ENCODE measurements at regions not wholly inside any gene's neighbourhood (a gene's known extent, or its start where the extent isn't known, plus 50 kb on each side); places are given as distances from the start of the nearest gene placed in this dataset.

GRCh38 chr20:60213126-60213893 lies 255.1 kb downstream of the CDH26 start:
- DNase-seq (ENCODE audit: low read depth in 2 of 2) = no peak

- DNase-seq (ENCODE audit: low read depth in 2 of 2) = no peak
These were observed 256.9 kb downstream of the CDH26 start for GRCh38 chr20:60214901-60215815.

GRCh38 chr20:60215816-60216730 lies 257.9 kb downstream of the CDH26 start:
- DNase-seq (ENCODE audit: low read depth in 2 of 2) = no peak

- DNase-seq (ENCODE audit: low read depth in 2 of 2) = no peak
These were observed 261.0 kb downstream of the CDH26 start for GRCh38 chr20:60219231-60219630.

- no peak for DNase-seq (ENCODE audit: low read depth in 2 of 2)
These were observed 261.9 kb downstream of the CDH26 start for GRCh38 chr20:60219984-60220562.

- DNase-seq (ENCODE audit: low read depth in 2 of 2) = no peak
These were observed 262.5 kb downstream of the CDH26 start for GRCh38 chr20:60220706-60221105.

DNA sequence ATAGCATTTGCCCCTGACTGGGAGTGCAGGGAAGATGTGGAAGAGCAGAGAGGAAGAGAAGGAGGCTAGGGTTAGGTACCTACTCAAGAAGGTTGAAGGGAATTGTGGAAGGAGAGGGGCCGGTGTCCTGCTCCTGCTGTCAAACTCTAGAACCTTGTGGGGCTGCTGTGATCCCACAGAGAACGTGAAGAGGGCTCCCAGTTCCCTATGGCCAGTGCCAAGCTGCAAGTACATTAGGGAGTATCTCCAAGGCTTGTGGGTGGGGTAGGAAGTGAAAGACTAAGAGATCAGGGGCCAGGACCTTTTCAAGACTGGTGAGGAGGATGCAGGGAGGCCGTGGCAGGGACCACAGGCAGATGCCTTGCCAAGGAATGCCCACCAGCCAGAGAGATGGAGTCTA lies 263.4 kb downstream of the CDH26 start:
- DNase-seq (ENCODE audit: low read depth in 2 of 2) = no peak

GRCh38 chr20:60222497-60222896 lies 264.3 kb downstream of the CDH26 start:
- no peak for DNase-seq (ENCODE audit: low read depth in 2 of 2)

DNA sequence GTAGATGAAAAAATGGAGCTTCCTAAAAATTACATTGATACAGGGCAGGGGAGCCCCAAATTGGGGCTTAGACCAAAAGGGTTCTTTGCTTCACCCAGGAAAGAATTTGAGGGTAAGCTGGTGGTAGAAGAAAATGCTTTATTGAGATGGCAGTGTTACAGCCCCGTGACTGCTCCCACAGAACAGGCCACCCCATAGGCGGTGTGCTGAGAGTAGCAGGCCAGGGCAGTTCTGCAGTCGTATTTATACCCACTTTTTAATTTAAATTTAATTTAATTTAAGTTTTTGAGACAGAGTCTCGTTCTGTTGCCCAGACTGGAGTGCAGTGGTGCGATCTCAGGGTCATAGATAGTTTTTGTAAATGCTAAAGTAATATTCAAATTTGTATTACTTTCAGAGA lies 265.0 kb downstream of the CDH26 start:
- no peak for DNase-seq (ENCODE audit: low read depth in 2 of 2)

- DNase-seq (ENCODE audit: low read depth in 2 of 2) = no peak
These were observed 266.7 kb downstream of the CDH26 start for GRCh38 chr20:60224914-60225313.

GRCh38 chr20:60228255-60228654 lies 270.0 kb downstream of the CDH26 start:
- no peak for DNase-seq (ENCODE audit: low read depth in 2 of 2)

DNA sequence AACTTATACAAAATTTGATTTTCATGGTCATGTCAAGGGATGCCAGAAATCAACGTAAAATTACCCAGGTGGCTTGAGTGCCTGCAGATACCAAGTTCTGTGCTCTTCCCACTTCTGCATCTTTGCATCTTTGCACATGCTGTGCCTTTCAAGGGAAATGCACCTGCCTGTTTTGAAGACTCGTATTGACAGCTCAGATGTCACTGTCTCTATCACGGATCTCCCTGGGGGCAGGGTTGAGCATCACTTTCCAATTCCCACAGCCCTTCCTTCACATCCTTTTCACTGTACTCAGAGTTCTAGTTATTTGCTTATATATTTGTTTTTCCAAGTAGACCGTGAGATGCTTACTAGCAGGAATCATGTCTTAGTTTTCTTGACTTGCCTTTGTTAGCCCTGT lies 274.2 kb downstream of the CDH26 start:
- DNase-seq (ENCODE audit: low read depth in 2 of 2) = no peak

DNA sequence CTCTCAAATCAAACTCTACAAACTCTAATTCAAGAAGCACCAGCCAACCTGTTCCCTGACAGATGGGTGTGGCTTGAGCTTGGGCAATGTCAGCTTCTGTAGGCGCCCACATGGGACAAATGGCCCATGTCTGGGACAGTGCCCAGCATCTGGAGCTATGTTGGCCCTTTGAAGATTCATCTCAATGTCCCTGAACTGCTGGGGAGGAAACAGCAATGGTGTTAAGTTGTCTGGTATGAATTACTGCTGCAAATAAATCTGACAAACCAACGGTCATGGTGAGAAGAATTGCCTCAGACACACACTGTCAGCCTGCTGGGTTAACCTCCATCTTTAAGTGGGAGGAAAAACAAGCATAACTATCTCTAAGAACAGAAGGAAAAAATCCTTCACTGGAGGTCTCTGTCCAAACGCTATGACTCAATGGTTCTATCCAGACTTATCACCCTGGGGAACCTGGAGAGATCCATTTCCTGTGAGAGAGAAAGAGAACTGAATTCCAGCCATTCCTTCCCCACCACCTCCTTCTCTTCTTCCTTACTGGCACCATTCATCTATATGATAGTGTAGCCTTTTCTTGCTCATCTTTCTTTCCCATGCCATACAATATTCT lies 274.9 kb downstream of the CDH26 start:
- DNase-seq (ENCODE audit: low read depth in 2 of 2) = no peak

GRCh38 chr20:60236613-60237012 lies 278.4 kb downstream of the CDH26 start:
- DNase-seq (ENCODE audit: low read depth in 2 of 2) = no peak

GRCh38 chr20:60237981-60238380 lies 279.8 kb downstream of the CDH26 start:
- DNase-seq (ENCODE audit: low read depth in 2 of 2) = no peak

GRCh38 chr20:60238992-60239660 lies 280.9 kb downstream of the CDH26 start:
- DNase-seq (ENCODE audit: low read depth in 2 of 2) = no peak

DNA sequence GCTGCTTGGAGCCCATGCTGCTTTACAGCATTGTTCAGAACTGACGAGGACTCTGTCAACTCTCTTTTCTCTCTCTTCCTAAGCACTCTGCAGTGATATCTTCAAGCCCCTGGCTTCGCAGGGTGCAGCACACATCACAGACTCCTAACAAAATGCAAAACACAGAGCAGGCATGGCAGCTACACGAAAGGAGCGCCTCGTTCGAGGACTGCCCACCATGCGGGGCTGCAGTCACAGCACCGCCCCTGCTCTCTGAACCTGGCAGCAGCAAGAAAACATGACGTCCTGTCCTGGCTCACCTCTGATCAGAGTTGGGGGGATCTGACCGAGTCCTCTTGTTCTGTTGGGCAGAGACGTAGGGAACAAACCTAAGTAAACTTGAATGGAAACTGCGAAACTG lies 281.7 kb downstream of the CDH26 start:
- no peak for DNase-seq (ENCODE audit: low read depth in 2 of 2)

- DNase-seq (ENCODE audit: low read depth in 2 of 2) = no peak
These were observed 282.2 kb downstream of the CDH26 start for GRCh38 chr20:60240415-60240814.

DNA sequence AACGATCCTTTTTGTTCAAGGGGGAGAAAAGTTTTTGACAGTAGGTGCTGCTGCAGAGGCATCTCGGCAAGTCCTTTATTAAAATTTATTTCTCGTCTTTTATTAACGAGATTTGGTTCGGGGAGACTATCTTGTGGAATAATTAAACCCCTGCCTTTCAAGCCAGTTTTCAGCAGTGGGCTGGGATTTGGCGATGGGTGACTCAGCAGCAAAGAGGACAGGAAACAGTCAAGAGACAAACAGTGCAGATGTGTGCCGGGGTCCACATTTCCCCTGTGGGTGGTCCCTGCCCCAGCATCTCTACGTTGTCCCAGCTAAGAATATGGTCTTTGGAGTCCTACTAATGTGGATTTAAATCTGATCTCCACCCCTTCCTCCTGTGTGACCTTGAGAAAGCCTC lies 282.8 kb downstream of the CDH26 start:
- DNase-seq (ENCODE audit: low read depth in 2 of 2) = no peak

DNA sequence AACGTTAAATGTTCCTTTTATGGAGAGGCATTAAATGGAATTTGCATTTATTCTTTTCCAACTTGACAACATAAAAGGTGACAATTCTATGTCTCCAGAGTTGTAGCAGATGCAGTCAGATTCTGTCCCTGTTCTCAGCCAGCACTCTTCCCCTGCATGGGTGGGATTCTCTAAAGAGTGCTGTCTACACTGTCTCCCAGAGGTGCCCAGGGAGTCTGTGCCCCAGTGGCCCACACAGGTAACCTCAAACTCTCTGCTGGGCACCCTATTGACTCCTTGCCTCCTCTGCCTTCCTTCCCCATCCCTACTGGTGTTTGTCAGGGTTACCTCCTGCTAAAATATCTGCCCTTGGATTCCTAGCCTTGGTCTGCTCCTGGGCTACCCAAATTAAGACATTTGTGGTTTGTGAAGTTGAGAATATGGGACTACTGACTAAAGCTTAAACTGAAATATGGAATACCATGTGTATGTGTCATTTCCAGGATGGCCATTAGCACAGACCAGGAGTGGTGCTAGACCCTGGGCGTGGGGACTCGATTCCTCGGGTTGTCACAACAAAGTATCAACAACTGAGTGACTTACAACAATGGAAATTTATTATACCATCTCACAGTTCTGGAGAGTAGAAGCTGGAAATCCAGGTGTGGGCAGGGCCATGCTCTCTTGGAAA lies 284.7 kb downstream of the CDH26 start:
- no peak for DNase-seq (ENCODE audit: low read depth in 2 of 2)

Measured in stimulated activated CD8-positive, alpha-beta memory T cell treated with anti-CD3 and anti-CD28 coated beads, Interleukin-7, amount 100 ng/mL, for 1 hour (primary cell).